OCI-LY3 (cell line): ENCODE measurements at regions not wholly inside any gene's neighbourhood (a gene's known extent, or its start where the extent isn't known, plus 50 kb on each side); places are given as distances from the start of the nearest gene placed in this dataset.

Experiments
- H2AFZ ChIP-seq: fragments of 200-600, 300-600 bp; shearing (Covaris generic); 2 replicates; pipeline ENCODE4 v1.6.0; 2014; ENCODE audit warnings: antibody characterized with exemption, low read depth, low read length
- H3K27ac ChIP-seq: fragments of 200-600, 300-600 bp; sonication (generic); 2 replicates; pipeline ENCODE4 v1.5.1; 2014; ENCODE audit warnings: mild to moderate bottlenecking, low read length, moderate library complexity, mixed read lengths
- H3K27me3 ChIP-seq: fragments of 200-600, 300-600 bp; sonication (generic); 2 replicates; pipeline ENCODE4 v1.6.1; 2014; ENCODE audit warnings: low read depth, low read length, mixed read lengths
- H3K36me3 ChIP-seq: fragments of 200-600, 300-600 bp; sonication (generic); replicated peaks from 2 replicates; pipeline ENCODE3; 2014; ENCODE audit warnings: low read depth, low read length, mixed read lengths
- H3K4me1 ChIP-seq: fragments of 300-600, 200-600 bp; sonication (generic); 2 replicates; pipeline ENCODE4 v1.6.1; 2014; ENCODE audit warnings: low read length, mixed read lengths
- H3K4me2 ChIP-seq: fragments of 200-600, 300-600 bp; sonication (generic); 2 replicates; pipeline ENCODE4 v1.6.1; 2014; ENCODE audit warnings: low read length, mixed read lengths
- H3K4me3 ChIP-seq: fragments of 300-600, 200-600 bp; sonication (generic); 2 replicates; pipeline ENCODE4 v1.5.1; 2014; ENCODE audit warnings: antibody characterized with exemption, mild to moderate bottlenecking, low read length, moderate library complexity
- H3K79me2 ChIP-seq: fragments of 300-600, 200-600 bp; shearing (Covaris generic); 2 replicates; pipeline ENCODE4 v1.6.1; 2014; ENCODE audit warnings: mild to moderate bottlenecking, low read length, mixed read lengths
- H3K9ac ChIP-seq: fragments of 300-600, 200-600 bp; shearing (Covaris generic); 2 replicates; pipeline ENCODE4 v1.6.0; 2014; ENCODE audit warnings: mild to moderate bottlenecking, low read length, moderate library complexity
- H3K9me3 ChIP-seq: fragments of 200-600, 300-600 bp; shearing (Covaris generic); 2 replicates; pipeline ENCODE4 v1.6.1; 2014; ENCODE audit warnings: low read length, mixed read lengths; ENCODE audit not compliant: insufficient read depth
- H4K20me1 ChIP-seq: fragments of 200-600, 300-600 bp; sonication (generic); 2 replicates; pipeline ENCODE4 v1.6.1; 2016; ENCODE audit warnings: low read length, mixed read lengths; ENCODE audit not compliant: insufficient read depth
- CTCF ChIP-seq: fragments of 200-600, 300-600 bp; sonication (generic); IDR thresholded peaks from 2 replicates; pipeline ENCODE4 v1.5.1; 2014; ENCODE audit warnings: antibody characterized with exemption, low read length, low read depth
- EZH2phosphoT487 ChIP-seq: fragments of 200-600 bp; shearing (Covaris generic); IDR thresholded peaks from 2 replicates; pipeline ENCODE4 v1.6.1; 2018; ENCODE audit warnings: antibody characterized with exemption, mixed run types, low read depth

- H3K9me3 ChIP-seq = no peaks in the 10 kb centered on the region
- H3K36me3 ChIP-seq = no peaks in the 10 kb centered on the region
- H3K27me3 ChIP-seq = no peaks in the 10 kb centered on the region
- H3K4me1 ChIP-seq = no peaks in the 10 kb centered on the region
- TF ChIP-seq EZH2phosphoT487 = no peak
- TF ChIP-seq CTCF = no peak
- H3K9ac ChIP-seq = no peak overlapping the region
- no peak overlapping the region for H3K27ac ChIP-seq
- H3K4me2 ChIP-seq = no peak overlapping the region
- H2AFZ ChIP-seq = no peak overlapping the region
- H3K4me3 ChIP-seq = no peak overlapping the region
- no peaks in the 10 kb centered on the region for H3K79me2 ChIP-seq
- no peaks in the 10 kb centered on the region for H4K20me1 ChIP-seq
These were observed 76.6 kb upstream of the ACTBL2 start for GRCh38 chr5:57559110-57559635.

- Histone ChIP-seq H3K9ac (no peak overlapping the region), H3K79me2 (no peaks in the 10 kb centered on the region), H3K4me1 (no peaks in the 10 kb centered on the region), H3K9me3 (no peaks in the 10 kb centered on the region), H2AFZ (no peak overlapping the region), H3K4me2 (no peak overlapping the region), H3K4me3 (no peak overlapping the region), H3K27ac (no peak overlapping the region), H3K27me3 (no peaks in the 10 kb centered on the region), H3K36me3 (no peaks in the 10 kb centered on the region), H4K20me1 (no peaks in the 10 kb centered on the region)
- no peak for TF ChIP-seq EZH2phosphoT487
- TF ChIP-seq CTCF = no peak
These were observed 69.4 kb upstream of the ACTBL2 start for GRCh38 chr5:57552033-57552432.

- Histone ChIP-seq H2AFZ (no peak overlapping the region), H3K9me3 (no peaks in the 10 kb centered on the region), H3K79me2 (no peaks in the 10 kb centered on the region), H3K4me3 (no peak overlapping the region), H4K20me1 (no peaks in the 10 kb centered on the region), H3K36me3 (no peaks in the 10 kb centered on the region), H3K27ac (no peak overlapping the region), H3K4me2 (no peak overlapping the region), H3K4me1 (no peaks in the 10 kb centered on the region), H3K9ac (no peak overlapping the region), H3K27me3 (no peaks in the 10 kb centered on the region)
- no peak for TF ChIP-seq CTCF
- no peak for TF ChIP-seq EZH2phosphoT487
These were observed 68.6 kb upstream of the ACTBL2 start for GRCh38 chr5:57551251-57551650.

- Histone ChIP-seq H4K20me1 (no peaks in the 10 kb centered on the region), H3K79me2 (no peaks in the 10 kb centered on the region), H3K27me3 (no peaks in the 10 kb centered on the region), H3K36me3 (no peaks in the 10 kb centered on the region), H3K4me1 (no peaks in the 10 kb centered on the region), H3K9me3 (no peaks in the 10 kb centered on the region), H3K4me3 (no peak overlapping the region), H3K27ac (no peak overlapping the region), H3K4me2 (no peak overlapping the region), H2AFZ (no peak overlapping the region), H3K9ac (no peak overlapping the region)
- TF ChIP-seq CTCF (no peak), EZH2phosphoT487 (no peak)
These were observed 67.5 kb upstream of the ACTBL2 start for GRCh38 chr5:57550132-57550531.
